Jurkat, Clone E6-1 (cell line): ENCODE measurements at regions not wholly inside any gene's neighbourhood (a gene's known extent, or its start where the extent isn't known, plus 50 kb on each side); places are given as distances from the start of the nearest gene placed in this dataset.

Experiments used
- DNase-seq: peaks from one replicate; pipeline ENCODE4 v3.0.0-alpha.2; 2011; ENCODE audit warnings: low read depth, low spot score
- H3K4me3 ChIP-seq: 2 replicates; pipeline ENCODE4 v1.5.1; 2011; ENCODE audit warnings: mild to moderate bottlenecking, low read length, control low read depth, moderate library complexity

- H3K4me3 ChIP-seq: no peak overlapping the region
- DNase-seq: no peak
These were observed 528.8 kb downstream of the SHQ1 start for GRCh38 chr3:72319194-72320094.

GRCh38 chr3:72318504-72319193, 529.6 kb downstream of the SHQ1 start:
- no peak for DNase-seq
- H3K4me3 ChIP-seq: no peak overlapping the region

GRCh38 chr3:72317491-72317890, 530.8 kb downstream of the SHQ1 start:
- no peak overlapping the region for H3K4me3 ChIP-seq

GRCh38 chr3:72316501-72317279, 531.6 kb downstream of the SHQ1 start:
- DNase-seq: no peak
- no peak overlapping the region for H3K4me3 ChIP-seq

More at GRCh38 chr3:72317491-72317890, 530.8 kb downstream of the SHQ1 start:
- no peak for DNase-seq

GRCh38 chr3:72313308-72313707, 528.4 kb upstream of the PROK2 start:
- H3K4me3 ChIP-seq: no peak overlapping the region
- no peak for DNase-seq

- no peak for DNase-seq
- no peak overlapping the region for H3K4me3 ChIP-seq
These were observed 527.4 kb upstream of the PROK2 start for GRCh38 chr3:72312339-72312738.

GRCh38 chr3:72311425-72311824, 526.5 kb upstream of the PROK2 start:
- no peak overlapping the region for H3K4me3 ChIP-seq
- DNase-seq: no peak

GRCh38 chr3:72310419-72311380, 525.8 kb upstream of the PROK2 start:
- peak; percentile 19 for DNase-seq
- no peak overlapping the region for H3K4me3 ChIP-seq

- no peak overlapping the region for H3K4me3 ChIP-seq
These were observed 524.9 kb upstream of the PROK2 start for GRCh38 chr3:72309661-72310418.

GRCh38 chr3:72308641-72309040, 523.7 kb upstream of the PROK2 start:
- no peak for DNase-seq
- H3K4me3 ChIP-seq: no peak overlapping the region

More at GRCh38 chr3:72309661-72310418, 524.9 kb upstream of the PROK2 start:
- peak; percentile 20 for DNase-seq

GRCh38 chr3:72307438-72308115, 522.6 kb upstream of the PROK2 start:
- no peak for DNase-seq
- no peak overlapping the region for H3K4me3 ChIP-seq

GRCh38 chr3:72306800-72307341, 521.9 kb upstream of the PROK2 start:
- H3K4me3 ChIP-seq: no peak overlapping the region
- no peak for DNase-seq

- H3K4me3 ChIP-seq: no peak overlapping the region
- no peak for DNase-seq
These were observed 519.0 kb upstream of the PROK2 start for GRCh38 chr3:72303926-72304325.

GRCh38 chr3:72301779-72302178, 516.8 kb upstream of the PROK2 start:
- DNase-seq: no peak
- H3K4me3 ChIP-seq: no peak overlapping the region

GRCh38 chr3:72300621-72301020, 515.7 kb upstream of the PROK2 start:
- DNase-seq: no peak
- H3K4me3 ChIP-seq: no peak overlapping the region

- no peak for DNase-seq
- no peak overlapping the region for H3K4me3 ChIP-seq
These were observed 514.9 kb upstream of the PROK2 start for GRCh38 chr3:72299823-72300222.

- H3K4me3 ChIP-seq: no peak overlapping the region
- DNase-seq: no peak
These were observed 514.4 kb upstream of the PROK2 start for GRCh38 chr3:72299321-72299802.
